Activated CD4-positive, alpha-beta T cell treated with anti-CD3 and anti-CD28 coated beads, Interleukin-2, amount 50 U/mL, for 48 hours (primary cell): ENCODE measurements at regions not wholly inside any gene's neighbourhood (a gene's known extent, or its start where the extent isn't known, plus 50 kb on each side); places are given as distances from the start of the nearest gene placed in this dataset.

Experiments
- DNase-seq, 2 experiments: peaks; one replicate each; pipeline ENCODE4 v3.0.0-alpha.2; 2020

DNA sequence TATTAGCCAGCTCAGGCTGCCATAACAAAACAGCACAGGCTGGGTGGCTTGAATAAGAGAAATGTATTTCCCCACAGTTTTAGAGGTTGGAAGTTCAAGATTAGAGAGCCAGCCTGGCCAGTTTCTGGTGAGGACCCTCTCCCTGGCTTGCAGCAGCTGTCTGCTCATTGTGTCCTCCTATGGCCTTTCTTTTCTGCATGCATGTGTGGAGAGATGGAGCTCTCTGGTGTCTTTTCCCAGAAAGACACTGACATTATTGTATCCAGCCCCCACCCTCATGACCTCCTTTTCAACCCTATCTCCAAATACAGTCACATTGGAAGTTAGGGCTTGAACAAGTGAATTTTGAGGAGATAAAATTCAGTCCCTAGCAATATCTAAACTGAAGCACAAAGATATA, 263.8 kb upstream of the PABPC4L start:
- no peak for DNase-seq

DNA sequence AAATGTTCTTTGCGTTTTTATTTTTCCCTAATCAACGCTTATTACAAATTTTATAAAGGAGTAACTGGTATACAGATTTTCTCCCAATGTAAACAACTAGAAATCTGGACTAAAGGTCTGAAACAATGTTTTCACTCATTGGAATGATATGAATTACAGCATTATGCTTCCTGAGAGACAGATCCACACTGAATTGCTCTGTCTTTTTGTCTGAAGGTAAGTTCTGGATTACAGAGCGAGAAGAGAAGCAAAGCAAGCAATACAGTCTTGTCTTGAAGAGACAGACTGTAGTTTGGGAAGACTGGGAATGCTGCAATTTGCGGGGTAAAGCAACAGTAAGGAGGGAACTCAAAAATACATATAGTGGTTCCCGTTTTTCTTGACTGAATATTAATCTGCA, 262.2 kb upstream of the PABPC4L start:
- DNase-seq: no peak

DNA sequence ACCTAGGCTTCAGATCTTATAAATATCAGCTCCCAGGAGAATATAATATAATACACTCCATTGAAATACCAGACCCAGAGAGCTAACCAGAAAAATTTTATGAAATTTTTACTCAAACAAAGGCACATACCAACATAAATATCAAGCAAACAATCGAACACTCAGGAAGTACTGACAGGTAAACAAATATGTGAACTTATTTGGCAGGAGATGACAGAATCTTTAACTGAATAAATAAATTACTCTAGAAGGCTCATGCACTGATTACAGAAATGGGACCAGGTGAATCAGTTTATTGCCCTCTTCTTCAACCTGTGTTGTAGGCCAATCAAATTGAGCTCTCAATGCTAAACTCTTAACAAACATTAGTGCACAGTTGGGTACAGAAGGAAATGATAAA, 225.2 kb upstream of the PABPC4L start:
- DNase-seq: no peak

DNA sequence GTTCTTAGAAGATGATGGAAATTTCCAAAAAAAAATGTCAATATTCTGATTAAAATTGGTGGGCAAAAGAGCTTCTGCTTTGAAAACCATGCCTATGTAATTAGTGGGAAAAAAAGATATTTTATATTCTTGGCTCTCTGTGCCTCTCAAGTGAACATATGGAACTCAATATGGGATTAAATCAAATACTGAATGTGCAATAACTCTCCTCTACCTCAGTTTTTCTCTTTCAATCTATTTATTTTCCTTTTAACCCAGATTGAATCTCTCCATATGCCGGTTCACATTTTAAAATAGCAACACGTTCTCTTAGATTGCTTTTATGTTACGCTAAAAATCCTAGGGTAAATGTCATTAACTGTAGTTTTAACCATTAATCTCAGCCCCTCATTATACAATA, 224.2 kb upstream of the PABPC4L start:
- DNase-seq: no peak

DNA sequence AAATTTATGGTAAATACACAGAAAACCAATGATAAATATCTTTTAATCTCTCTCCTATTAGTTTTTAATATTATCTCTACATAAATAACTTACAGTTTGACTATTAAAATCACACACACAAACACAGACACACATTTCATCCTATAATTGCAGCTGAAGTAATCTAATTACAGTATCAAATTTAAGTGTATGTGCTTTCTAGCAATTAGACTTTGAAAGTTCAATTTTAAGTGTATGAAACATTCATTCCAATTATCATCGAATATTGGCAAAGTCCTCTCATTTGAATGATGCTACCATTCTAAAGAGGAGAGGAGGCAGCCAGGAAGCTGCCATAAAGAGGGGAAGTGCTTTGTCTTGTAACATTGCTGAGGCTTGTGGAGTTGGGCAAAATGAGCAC, 221.2 kb upstream of the PABPC4L start:
- no peak for DNase-seq

DNA sequence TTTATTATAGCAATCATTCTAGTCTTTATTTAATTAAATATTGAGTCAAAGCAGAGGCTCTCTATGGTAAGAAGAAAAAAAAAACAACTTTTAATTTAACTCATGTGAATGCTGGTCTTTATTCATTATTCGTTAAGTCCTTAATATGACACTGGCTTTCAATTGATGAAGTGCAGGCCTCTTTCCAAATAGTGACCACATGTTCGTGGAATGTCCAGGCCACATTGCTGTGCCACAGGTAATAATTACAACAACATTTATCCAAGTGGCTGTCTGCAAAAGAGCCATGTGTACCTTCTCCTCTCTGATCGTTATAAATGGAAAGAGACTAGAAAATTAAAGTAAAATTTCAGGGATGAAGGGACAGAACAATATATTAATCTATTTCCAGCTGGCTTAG, 220.1 kb upstream of the PABPC4L start:
- no peak for DNase-seq

DNA sequence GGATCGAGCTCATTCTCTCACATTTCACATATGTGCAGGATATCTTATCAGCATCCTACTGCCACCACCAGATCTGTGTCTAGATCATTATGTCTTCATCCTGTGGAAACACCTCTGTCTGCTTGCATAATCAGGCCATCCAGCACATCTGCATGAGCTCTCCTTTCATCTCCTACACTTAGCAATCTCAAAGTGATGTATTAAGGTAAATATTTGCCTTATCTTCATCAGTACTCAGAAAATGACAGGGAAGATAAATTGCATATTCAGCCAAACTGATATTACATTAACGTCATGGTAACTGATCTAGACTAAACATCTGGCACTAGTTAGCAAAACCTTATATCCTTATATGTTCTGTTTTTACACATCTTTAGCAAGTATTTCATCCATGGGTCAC, 207.3 kb upstream of the PABPC4L start:
- DNase-seq: no peak

DNA sequence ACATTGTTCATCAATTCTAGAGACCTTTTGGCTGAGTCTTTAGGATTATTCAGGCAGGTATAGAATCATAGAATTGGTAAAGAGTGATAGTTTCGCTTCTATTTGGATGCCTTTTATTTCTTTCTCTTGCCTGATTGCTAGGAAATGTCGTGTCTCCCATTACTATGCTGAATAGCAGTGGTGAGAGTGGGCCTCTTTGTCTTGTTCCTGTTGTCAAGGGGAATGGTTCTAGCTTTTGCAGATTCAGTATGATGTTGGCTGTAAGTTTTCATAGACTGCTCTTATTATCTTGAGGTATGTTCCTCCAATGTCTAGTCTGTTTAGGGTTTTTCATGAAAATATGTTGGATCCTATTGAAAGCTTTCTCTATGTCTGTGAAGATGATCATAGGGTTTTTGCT, 200.2 kb upstream of the PABPC4L start:
- DNase-seq: no peak

DNA sequence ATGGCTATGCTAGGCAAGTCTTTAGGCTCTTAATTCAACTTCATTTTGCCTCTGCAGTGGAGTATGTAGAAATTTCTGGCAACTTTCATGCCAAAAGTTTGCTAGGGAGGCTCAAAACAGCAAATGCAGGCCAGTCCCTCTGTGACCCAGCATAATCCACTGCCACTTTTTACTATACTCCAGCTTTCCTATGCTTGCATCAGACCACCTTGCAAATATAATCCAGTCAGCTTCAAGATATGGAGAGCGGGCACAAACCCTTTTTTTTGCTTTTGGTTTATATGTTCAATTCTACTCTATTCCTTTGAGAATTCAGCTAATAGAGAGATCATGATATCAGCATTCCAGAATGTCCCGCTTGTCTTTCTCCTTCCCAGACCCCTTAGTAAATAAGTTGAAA, 192.0 kb upstream of the PABPC4L start:
- no peak for DNase-seq

DNA sequence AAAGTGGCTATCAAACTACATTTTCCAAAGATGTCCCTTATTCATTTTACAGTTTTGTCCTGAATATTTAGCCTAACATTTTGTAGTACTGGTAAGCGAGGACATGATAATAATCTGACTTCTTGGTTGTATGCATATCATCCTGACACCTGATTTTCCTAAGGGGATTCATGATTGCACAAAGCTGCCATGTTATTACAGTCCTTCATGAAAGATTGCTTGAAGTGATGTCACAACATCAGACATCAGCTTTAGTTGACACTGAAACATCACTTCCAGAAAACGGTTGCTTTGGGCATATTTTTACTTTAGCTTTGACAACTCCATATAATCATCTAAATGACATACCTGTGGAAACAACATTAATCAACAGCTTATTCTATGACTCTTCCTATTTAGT, 188.7 kb upstream of the PABPC4L start:
- DNase-seq: no peak

DNA sequence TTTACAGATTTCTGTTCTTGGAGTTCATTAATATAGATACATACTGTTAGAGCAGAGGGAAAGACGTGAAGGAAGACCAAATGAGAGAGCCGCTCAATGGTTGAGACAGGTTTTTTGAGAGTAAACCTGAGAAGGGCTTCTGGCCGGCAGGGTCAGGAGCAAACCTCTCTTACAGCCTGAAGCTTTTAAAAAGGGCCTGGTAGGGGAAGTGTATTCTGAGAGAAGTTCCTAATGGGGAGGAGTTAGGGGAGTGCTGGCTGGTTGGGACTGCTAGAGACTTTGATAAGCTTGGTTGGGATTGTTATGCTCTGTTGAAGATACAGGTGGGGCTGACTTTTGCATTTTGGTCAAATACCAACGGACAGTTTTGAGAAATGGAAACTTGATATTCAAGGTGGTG, 186.8 kb upstream of the PABPC4L start:
- no peak for DNase-seq

DNA sequence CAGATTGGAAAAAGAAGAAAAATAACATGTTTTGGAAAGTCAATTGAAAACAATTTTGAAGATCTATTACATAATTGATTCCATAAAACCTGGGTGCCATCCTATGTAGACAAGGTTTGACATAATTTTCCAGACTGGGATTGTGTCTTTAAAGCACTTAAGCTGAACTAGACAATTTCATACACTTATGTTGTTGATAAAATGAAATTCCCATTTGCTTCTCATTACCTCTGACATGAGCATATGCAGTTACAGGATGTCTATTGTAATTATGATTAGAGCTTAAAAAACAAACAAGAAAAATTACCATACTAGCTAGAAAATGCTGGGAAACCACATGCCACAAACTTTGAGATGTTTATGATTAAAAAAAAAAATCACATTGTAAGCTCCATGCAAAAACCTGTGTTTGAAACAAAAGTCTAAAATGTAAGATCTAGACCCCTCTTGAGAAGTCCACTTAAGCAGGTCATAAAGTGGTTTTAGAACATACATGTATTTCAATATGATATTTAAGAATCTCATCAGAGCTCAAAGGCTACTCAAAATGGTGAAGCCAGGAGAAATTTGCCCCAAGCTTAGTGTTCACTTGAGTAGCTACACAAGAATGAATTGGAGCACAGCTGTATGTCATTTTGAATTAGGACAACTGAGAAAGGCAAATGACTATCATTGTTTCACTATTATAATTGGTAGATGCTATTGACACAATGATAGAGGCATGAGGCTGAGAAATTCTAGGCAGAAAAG, 181.1 kb upstream of the PABPC4L start:
- DNase-seq: no peak

DNA sequence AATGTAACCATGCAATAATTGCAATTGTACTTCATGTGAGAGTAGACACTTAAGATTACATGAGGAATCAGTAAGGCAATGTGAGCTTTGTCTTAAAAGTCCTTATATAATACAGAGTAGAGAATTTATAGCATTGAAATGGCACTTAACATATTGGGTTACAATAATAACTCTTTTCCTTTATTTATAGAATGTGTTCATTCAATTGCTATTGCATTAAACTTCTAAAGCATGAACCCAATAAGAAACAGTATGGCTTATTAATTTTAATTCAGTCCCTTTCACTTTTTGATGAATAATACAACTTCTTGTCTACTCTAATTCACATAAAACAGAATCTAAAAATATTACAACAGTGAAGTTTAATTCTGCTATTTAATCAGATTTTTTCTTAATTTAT, 174.2 kb upstream of the PABPC4L start:
- DNase-seq: no peak

DNA sequence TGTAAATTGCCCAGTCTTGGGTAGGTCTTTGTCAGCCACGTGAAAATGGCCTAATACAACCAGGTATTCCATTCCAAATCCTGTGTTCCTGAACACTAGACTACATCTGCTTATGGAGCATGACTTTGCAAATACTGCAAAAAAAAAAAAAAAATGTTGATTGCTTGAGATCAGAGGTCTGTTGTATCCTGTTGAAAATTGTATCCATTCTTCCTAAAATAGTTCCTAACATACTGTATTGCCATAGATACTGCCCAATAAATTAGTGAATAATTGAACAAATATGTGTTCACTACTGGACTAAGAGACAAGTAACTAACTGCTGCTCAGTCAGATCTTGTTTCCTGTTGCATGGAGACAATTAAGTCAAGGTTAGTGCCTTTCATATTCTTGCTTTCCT, 164.3 kb upstream of the PABPC4L start:
- no peak for DNase-seq

DNA sequence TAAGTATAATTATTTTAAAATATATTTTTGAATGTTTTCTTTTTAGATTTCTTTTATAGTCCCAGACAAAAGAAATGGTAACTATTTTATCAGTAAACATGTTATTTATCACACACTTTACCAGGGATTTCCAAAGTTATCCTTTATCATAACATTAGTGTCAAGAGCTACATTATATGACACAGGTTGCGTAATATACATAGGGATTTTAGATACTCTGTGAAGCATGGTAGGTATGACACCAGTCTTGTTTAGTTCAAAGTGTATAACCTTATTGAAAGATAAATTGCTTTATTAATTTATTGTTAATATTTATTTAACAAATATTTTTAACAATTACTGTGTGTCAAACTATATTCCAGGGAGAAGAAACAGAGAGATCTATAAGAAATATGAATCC, 163.3 kb upstream of the PABPC4L start:
- no peak for DNase-seq

DNA sequence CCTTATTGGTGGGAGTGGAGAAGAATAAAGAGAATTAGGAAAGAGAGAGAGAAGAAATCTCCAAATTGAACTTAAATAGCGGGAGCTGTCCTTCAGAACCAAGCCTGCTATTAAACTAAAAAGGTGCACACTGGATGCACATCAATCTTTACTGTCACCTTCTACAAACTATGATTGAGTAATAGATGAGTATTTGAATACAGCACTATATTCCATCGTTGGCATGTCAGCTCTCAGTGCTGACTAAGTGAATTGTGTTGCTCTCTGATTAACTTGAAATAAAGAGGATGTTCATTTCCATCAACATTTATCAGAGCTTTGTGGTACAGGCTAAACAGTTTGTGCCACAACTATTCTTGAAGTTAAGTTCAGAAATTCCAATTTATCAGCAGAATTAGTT, 143.7 kb upstream of the PABPC4L start:
- DNase-seq: no peak

DNA sequence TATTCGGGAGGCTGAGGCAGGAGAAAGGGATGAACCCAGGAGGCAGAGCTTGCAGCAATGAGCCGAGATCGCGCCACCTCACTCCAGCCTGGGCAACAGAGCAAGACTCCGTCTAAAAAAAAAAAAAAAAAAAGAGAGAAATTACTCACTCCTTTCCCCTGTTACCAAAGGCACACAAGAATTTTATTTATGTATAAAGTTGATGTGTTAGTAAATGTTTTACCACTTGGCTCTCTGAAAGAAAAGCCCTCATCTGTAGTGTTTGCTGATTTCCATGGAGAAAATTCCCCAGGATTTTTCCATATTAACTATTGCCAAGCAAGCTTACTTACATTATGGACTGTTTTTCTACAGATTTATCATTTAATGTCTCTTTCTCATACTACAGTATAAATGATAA, 142.1 kb upstream of the PABPC4L start:
- DNase-seq: no peak

DNA sequence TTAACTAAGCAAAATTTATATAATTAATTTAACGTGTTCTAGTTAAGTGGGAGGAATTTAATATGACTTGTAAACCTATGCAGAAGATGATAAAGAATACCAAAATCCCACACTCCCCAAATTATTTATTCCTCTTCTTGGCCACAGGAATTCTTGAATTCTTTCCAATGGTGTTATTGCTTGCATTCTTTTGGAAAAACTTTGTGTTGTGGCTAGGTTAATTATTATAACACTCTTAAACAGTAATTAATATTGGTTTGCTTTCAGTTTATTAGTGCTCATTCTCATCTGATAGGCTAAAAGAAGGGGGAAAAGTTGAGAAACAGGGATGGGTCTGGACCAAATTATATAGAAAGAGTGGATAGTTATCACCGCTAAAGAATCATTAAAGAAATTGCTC, 141.5 kb upstream of the PABPC4L start:
- DNase-seq: no peak

DNA sequence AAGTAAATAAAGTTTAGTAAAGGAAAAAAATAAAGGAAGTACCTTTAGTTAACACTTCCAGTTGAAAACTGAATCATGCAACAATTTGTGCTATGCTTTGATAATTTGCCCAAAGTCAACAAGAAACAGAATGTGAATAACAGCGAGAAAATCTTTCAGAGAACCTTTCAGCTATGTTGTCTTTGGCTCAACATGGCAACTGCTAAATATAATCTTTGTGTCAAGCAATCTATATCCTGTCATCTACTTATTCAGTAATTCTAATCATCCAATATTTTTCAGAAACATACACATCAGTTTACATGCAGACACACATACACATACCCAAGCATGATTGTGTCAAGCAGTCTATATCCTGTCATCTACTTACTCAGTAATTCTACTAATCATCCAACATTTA, 136.0 kb upstream of the PABPC4L start:
- DNase-seq: no peak

DNA sequence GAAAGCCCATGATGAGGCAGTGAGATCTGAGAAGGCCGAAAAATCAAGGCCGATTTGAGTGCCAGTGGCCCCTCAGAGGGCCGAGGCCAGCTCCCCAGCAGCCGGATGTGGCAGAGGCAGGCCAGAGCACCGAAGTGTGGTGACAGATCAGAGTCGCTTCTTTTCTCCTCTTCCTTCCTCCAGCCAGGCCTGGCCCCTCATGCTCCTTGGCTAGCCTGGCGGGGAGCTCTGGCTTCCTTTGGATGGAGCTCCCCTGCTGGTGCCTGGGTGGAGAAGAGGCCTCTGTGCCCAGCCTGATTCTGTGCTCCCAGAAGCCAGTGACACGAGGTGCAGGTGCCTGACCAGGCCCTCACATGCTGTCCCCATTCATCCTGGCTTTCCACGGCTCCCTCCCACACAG, 127.2 kb upstream of the PABPC4L start:
- no peak for DNase-seq

DNA sequence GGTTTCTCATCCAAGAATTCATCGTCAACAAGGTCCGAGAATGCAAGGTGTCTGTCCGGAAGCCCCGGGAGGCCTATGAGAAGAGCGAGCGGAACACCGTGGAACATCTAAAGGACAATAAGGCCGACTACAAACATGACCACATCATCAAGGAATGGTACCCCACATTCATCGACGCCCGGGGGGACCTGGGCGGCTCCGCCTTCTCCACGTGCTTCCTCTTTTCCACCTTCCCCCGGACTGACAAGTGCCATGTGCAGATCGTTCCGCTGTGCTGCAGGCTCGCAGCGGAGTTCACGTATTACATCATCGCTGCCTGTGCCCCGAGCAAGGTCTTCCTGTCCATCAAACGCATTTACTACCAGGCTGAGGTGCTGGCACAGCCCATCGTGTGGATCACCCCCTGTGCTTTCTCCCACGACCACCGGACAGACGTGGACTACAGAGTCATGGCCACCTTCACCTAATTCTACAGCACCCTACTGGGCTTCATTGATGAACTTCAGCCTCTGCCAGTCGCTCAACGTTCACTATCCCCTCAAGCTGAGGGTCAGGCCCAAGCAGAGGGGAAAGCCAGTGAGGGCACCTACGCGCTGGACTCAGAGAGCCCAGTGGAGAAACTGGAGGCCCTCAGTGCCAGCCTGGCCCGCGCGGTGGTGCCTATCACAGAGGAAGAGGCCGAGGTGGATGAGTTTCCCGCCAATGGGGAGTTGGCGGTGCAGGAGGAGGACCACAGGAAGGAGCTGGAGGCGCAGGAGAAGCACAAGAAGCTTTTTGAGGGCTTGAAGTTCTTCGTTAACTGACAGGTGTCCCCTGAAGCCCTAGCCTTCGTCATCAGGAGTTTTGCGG, 125.9 kb upstream of the PABPC4L start:
- no peak for DNase-seq

DNA sequence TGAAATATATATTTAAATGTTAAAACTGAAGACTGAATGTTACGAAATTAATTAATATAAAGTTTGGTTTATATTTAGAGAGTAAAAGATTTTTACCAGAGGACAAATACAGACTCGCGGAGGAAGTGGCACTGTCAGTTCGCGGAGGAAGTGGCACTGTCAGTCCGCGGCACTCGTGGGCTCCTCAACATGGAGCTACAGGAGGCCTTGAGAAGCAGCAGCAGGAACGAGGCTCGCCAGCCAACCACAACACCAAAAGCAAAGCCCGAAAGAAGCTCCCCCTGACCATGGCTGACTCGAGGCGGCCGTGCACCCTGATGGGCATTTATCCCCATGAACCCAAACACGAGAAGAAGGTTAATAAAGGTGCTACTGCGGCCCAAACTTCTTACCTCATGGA, 125.3 kb upstream of the PABPC4L start:
- no peak for DNase-seq

DNA sequence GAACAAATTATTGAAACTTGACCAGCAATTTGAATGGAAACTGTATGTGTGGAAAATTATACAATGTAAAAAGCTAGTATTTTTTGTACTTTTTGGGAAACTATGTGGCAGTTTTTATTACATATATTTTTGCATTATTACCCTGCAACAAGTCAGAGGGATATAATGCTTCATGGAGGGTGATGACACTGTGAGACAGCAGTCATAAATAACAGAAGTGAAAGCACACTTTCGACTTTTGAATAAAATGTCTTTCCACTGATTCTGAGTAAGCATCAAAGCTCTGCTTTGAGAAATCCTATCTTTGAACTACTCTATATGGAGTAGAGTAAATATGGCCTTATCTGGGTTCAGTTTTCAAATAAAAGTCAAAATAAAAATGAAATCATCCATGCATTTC, 122.6 kb upstream of the PABPC4L start:
- DNase-seq: no peak

DNA sequence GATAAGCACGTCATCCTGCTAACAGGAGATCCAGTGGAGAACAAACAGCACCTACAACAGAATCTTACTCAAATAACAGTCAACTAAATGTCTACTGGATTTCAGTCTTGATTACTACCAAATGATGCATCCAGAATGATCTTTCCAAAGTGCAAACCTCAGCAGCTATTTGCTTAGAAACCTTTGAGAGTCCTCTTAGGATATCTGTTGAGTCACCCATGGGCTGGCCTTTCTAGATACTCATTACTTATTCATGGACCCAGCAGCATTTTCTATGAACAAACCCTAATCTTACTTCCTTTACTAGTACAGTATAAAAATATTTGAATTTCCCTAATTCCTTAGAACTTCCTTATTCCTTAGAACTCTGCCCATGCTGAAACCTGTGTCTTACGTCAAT, 118.5 kb upstream of the PABPC4L start:
- no peak for DNase-seq

DNA sequence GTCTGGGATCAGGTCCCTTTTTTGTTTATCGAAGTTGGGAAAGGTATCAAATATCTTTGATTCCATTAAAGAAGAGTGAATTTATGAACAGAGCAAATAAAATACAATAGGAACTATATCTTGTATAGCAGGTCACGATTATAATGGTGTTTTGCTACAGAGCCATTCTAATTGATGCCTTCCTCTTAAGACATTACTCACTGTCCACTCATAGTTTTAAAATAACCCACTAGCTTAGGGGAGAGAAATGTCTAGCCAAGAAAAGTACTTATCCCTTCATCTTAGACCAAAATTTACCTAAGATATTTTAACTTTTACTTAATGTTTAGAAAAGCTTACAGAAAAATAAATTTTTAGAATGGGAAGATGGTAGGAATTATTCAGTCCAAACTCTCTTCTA, 112.0 kb upstream of the PABPC4L start:
- no peak for DNase-seq
